ENCODE measurements at regions not wholly inside any gene's neighbourhood (a gene's known extent, or its start where the extent isn't known, plus 50 kb on each side); places are given as distances from the start of the nearest gene placed in this dataset.

GRCh38 chr9:17963498-17963897 lies 384.6 kb downstream of the SH3GL2 start:
- Histone ChIP-seq H3K27me3 (replicated peaks) (no peaks in the 10 kb centered on the region), H3K4me3 (no peak overlapping the region), H3K36me3 (no peaks in the 10 kb centered on the region), H3K9me3 (replicated peaks) (no peaks in the 10 kb centered on the region), H3K27ac (no peak overlapping the region), H3K4me1 (replicated peaks) (no peaks in the 10 kb centered on the region)
- no peak for DNase-seq (ENCODE audit: low read depth in 1 of 2, low spot score in 2 of 2)

GRCh38 chr9:17967731-17968130 lies 388.9 kb downstream of the SH3GL2 start:
- H3K27me3 ChIP-seq (replicated peaks): no peaks in the 10 kb centered on the region
- H3K4me1 ChIP-seq (replicated peaks): no peaks in the 10 kb centered on the region

GRCh38 chr9:17969232-17969631 lies 390.4 kb downstream of the SH3GL2 start:
- Histone ChIP-seq H3K4me3 (no peak overlapping the region), H3K4me1 (replicated peaks) (no peaks in the 10 kb centered on the region), H3K9me3 (replicated peaks) (no peaks in the 10 kb centered on the region)

More at GRCh38 chr9:17967731-17968130, 388.9 kb downstream of the SH3GL2 start:
- Histone ChIP-seq H3K36me3 (no peaks in the 10 kb centered on the region), H3K9me3 (replicated peaks) (no peaks in the 10 kb centered on the region), H3K27ac (no peak overlapping the region), H3K4me3 (no peak overlapping the region)
- DNase-seq (ENCODE audit: low read depth in 1 of 2, low spot score in 2 of 2): no peak

GRCh38 chr9:17970277-17970676 lies 391.4 kb downstream of the SH3GL2 start:
- Histone ChIP-seq H3K4me1 (replicated peaks) (no peaks in the 10 kb centered on the region), H3K27ac (no peak overlapping the region), H3K27me3 (replicated peaks) (no peaks in the 10 kb centered on the region)

More at GRCh38 chr9:17969232-17969631, 390.4 kb downstream of the SH3GL2 start:
- Histone ChIP-seq H3K27ac (no peak overlapping the region), H3K27me3 (replicated peaks) (no peaks in the 10 kb centered on the region), H3K36me3 (no peaks in the 10 kb centered on the region)
- no peak for DNase-seq (ENCODE audit: low read depth in 1 of 2, low spot score in 2 of 2)

GRCh38 chr9:17978773-17979172 lies 399.9 kb downstream of the SH3GL2 start:
- no peaks in the 10 kb centered on the region for H3K36me3 ChIP-seq
- H3K9me3 ChIP-seq (replicated peaks): no peaks in the 10 kb centered on the region
- H3K27ac ChIP-seq: no peak overlapping the region
- no peak overlapping the region for H3K4me3 ChIP-seq
- no peaks in the 10 kb centered on the region for H3K4me1 ChIP-seq (replicated peaks)
- no peaks in the 10 kb centered on the region for H3K27me3 ChIP-seq (replicated peaks)
- DNase-seq (ENCODE audit: low read depth in 1 of 2, low spot score in 2 of 2): no peak

More at GRCh38 chr9:17970277-17970676, 391.4 kb downstream of the SH3GL2 start:
- Histone ChIP-seq H3K4me3 (no peak overlapping the region), H3K36me3 (no peaks in the 10 kb centered on the region), H3K9me3 (replicated peaks) (no peaks in the 10 kb centered on the region)
- DNase-seq (ENCODE audit: low read depth in 1 of 2, low spot score in 2 of 2): no peak

- Histone ChIP-seq H3K9me3 (replicated peaks) (no peaks in the 10 kb centered on the region), H3K27ac (no peak overlapping the region), H3K27me3 (replicated peaks) (no peaks in the 10 kb centered on the region), H3K4me3 (no peak overlapping the region), H3K36me3 (no peaks in the 10 kb centered on the region), H3K4me1 (replicated peaks) (no peaks in the 10 kb centered on the region)
- no peak for DNase-seq (ENCODE audit: low read depth in 1 of 2, low spot score in 2 of 2)
Observed at GRCh38 chr9:17986595-17986994, 407.7 kb downstream of the SH3GL2 start.

- no peaks in the 10 kb centered on the region for H3K9me3 ChIP-seq (replicated peaks)
- no peak overlapping the region for H3K27ac ChIP-seq
- H3K36me3 ChIP-seq: no peaks in the 10 kb centered on the region
- no peak for DNase-seq (ENCODE audit: low read depth in 1 of 2, low spot score in 2 of 2)
- no peaks in the 10 kb centered on the region for H3K27me3 ChIP-seq (replicated peaks)
- H3K4me3 ChIP-seq: no peak overlapping the region
- no peaks in the 10 kb centered on the region for H3K4me1 ChIP-seq (replicated peaks)
Observed at GRCh38 chr9:17987189-17987588, 408.3 kb downstream of the SH3GL2 start.

- H3K4me1 ChIP-seq (replicated peaks): no peaks in the 10 kb centered on the region
- no peaks in the 10 kb centered on the region for H3K9me3 ChIP-seq (replicated peaks)
- DNase-seq (ENCODE audit: low read depth in 1 of 2, low spot score in 2 of 2): no peak
- no peak overlapping the region for H3K27ac ChIP-seq
- no peaks in the 10 kb centered on the region for H3K27me3 ChIP-seq (replicated peaks)
- H3K4me3 ChIP-seq: no peak overlapping the region
- no peaks in the 10 kb centered on the region for H3K36me3 ChIP-seq
Observed at GRCh38 chr9:17988489-17988888, 409.6 kb downstream of the SH3GL2 start.

- no peaks in the 10 kb centered on the region for H3K4me1 ChIP-seq (replicated peaks)
- DNase-seq (ENCODE audit: low read depth in 1 of 2, low spot score in 2 of 2): no peak
- H3K4me3 ChIP-seq: no peak overlapping the region
- no peak overlapping the region for H3K27ac ChIP-seq
- no peaks in the 10 kb centered on the region for H3K36me3 ChIP-seq
- H3K9me3 ChIP-seq (replicated peaks): no peaks in the 10 kb centered on the region
- H3K27me3 ChIP-seq (replicated peaks): no peaks in the 10 kb centered on the region
Observed at GRCh38 chr9:17990602-17991001, 411.7 kb downstream of the SH3GL2 start.

- no peaks in the 10 kb centered on the region for H3K27me3 ChIP-seq (replicated peaks)
- H3K4me3 ChIP-seq: no peak overlapping the region
- no peaks in the 10 kb centered on the region for H3K36me3 ChIP-seq
- no peaks in the 10 kb centered on the region for H3K9me3 ChIP-seq (replicated peaks)
- H3K4me1 ChIP-seq (replicated peaks): no peaks in the 10 kb centered on the region
- no peak for DNase-seq (ENCODE audit: low read depth in 1 of 2, low spot score in 2 of 2)
- no peak overlapping the region for H3K27ac ChIP-seq
Observed at GRCh38 chr9:17993024-17993423, 414.2 kb downstream of the SH3GL2 start.

- DNase-seq (ENCODE audit: low read depth in 1 of 2, low spot score in 2 of 2): no peak
- Histone ChIP-seq H3K27ac (no peak overlapping the region), H3K4me1 (replicated peaks) (no peaks in the 10 kb centered on the region), H3K27me3 (replicated peaks) (no peaks in the 10 kb centered on the region), H3K4me3 (no peak overlapping the region), H3K36me3 (no peaks in the 10 kb centered on the region), H3K9me3 (replicated peaks) (no peaks in the 10 kb centered on the region)
Observed at GRCh38 chr9:17994695-17995425, 416.0 kb downstream of the SH3GL2 start.

GRCh38 chr9:17996728-17997127 lies 417.9 kb downstream of the SH3GL2 start:
- Histone ChIP-seq H3K27me3 (replicated peaks) (no peaks in the 10 kb centered on the region), H3K4me1 (replicated peaks) (no peaks in the 10 kb centered on the region), H3K36me3 (no peaks in the 10 kb centered on the region), H3K27ac (no peak overlapping the region), H3K9me3 (replicated peaks) (no peaks in the 10 kb centered on the region), H3K4me3 (no peak overlapping the region)
- DNase-seq (ENCODE audit: low read depth in 1 of 2, low spot score in 2 of 2): no peak

- Histone ChIP-seq H3K27ac (no peak overlapping the region), H3K27me3 (replicated peaks) (no peaks in the 10 kb centered on the region), H3K9me3 (replicated peaks) (no peaks in the 10 kb centered on the region), H3K4me3 (no peak overlapping the region), H3K4me1 (replicated peaks) (no peaks in the 10 kb centered on the region), H3K36me3 (no peaks in the 10 kb centered on the region)
- DNase-seq (ENCODE audit: low read depth in 1 of 2, low spot score in 2 of 2): no peak
Observed at GRCh38 chr9:18002718-18003438, 424.0 kb downstream of the SH3GL2 start.

GRCh38 chr9:18006591-18006990 lies 427.7 kb downstream of the SH3GL2 start:
- H3K27ac ChIP-seq: no peak overlapping the region
- no peaks in the 10 kb centered on the region for H3K4me1 ChIP-seq (replicated peaks)
- DNase-seq (ENCODE audit: low read depth in 1 of 2, low spot score in 2 of 2): no peak
- H3K27me3 ChIP-seq (replicated peaks): no peaks in the 10 kb centered on the region
- no peak overlapping the region for H3K4me3 ChIP-seq
- no peaks in the 10 kb centered on the region for H3K9me3 ChIP-seq (replicated peaks)
- H3K36me3 ChIP-seq: no peaks in the 10 kb centered on the region
